ENCODE measurements at regions not wholly inside any gene's neighbourhood (a gene's known extent, or its start where the extent isn't known, plus 50 kb on each side); places are given as distances from the start of the nearest gene placed in this dataset.

DNA sequence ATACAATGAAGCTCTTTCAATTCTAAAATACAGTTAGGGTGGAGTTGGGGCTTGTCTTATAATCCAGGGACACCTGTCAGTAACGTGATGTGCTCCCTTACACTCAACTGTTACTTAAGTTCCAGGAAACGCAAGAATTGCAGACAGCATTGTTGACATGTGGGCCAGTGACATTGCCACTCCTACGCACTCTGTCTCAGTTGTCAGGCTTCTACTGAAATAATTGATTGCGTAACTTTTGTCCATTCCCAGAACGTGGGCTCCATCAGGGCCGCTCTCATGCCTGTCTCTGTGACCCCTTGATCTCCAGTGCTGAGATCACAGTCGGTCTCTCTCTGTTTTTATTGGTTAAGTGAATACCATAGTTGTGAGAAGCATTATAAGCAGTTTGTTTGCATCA, 487.8 kb downstream of the GALR1 start:
- ATAC-seq (ENCODE audit: insufficient number of reproducible peaks, low FRiP score, low read depth) = no peak
- Histone ChIP-seq H3K27ac (no peak overlapping the region), H3K4me1 (ENCODE audit: control insufficient read depth in 1 of 2, low read depth in 2 of 2) (no peaks in the 10 kb centered on the region), H3K9me3 (no peaks in the 10 kb centered on the region), H3K27me3 (replicated peaks; ENCODE audit: insufficient read depth) (no peaks in the 10 kb centered on the region), H3K4me3 (no peak overlapping the region), H3K36me3 (no peaks in the 10 kb centered on the region)
- TF ChIP-seq, protein P1, sequence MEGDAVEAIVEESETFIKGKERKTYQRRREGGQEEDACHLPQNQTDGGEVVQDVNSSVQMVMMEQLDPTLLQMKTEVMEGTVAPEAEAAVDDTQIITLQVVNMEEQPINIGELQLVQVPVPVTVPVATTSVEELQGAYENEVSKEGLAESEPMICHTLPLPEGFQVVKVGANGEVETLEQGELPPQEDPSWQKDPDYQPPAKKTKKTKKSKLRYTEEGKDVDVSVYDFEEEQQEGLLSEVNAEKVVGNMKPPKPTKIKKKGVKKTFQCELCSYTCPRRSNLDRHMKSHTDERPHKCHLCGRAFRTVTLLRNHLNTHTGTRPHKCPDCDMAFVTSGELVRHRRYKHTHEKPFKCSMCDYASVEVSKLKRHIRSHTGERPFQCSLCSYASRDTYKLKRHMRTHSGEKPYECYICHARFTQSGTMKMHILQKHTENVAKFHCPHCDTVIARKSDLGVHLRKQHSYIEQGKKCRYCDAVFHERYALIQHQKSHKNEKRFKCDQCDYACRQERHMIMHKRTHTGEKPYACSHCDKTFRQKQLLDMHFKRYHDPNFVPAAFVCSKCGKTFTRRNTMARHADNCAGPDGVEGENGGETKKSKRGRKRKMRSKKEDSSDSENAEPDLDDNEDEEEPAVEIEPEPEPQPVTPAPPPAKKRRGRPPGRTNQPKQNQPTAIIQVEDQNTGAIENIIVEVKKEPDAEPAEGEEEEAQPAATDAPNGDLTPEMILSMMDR (IDR thresholded peaks at IDR 0.05) = no peak
- DNase-seq (ENCODE audit: low spot score) = no peak

- ATAC-seq (ENCODE audit: insufficient number of reproducible peaks, low FRiP score, low read depth) (no peak), DNase-seq (ENCODE audit: low spot score) (no peak)
- TF ChIP-seq, protein P1 (IDR thresholded peaks at IDR 0.05) = no peak
- H3K4me3 ChIP-seq = no peak overlapping the region
- H3K4me1 ChIP-seq (ENCODE audit: control insufficient read depth in 1 of 2, low read depth in 2 of 2) = no peaks in the 10 kb centered on the region
- H3K9me3 ChIP-seq = no peaks in the 10 kb centered on the region
- no peaks in the 10 kb centered on the region for H3K27me3 ChIP-seq (replicated peaks; ENCODE audit: insufficient read depth)
- H3K27ac ChIP-seq = no peak overlapping the region
- H3K36me3 ChIP-seq = no peaks in the 10 kb centered on the region
Measured at GRCh38 chr18:77749089-77749488, 499.4 kb downstream of the GALR1 start.

DNA sequence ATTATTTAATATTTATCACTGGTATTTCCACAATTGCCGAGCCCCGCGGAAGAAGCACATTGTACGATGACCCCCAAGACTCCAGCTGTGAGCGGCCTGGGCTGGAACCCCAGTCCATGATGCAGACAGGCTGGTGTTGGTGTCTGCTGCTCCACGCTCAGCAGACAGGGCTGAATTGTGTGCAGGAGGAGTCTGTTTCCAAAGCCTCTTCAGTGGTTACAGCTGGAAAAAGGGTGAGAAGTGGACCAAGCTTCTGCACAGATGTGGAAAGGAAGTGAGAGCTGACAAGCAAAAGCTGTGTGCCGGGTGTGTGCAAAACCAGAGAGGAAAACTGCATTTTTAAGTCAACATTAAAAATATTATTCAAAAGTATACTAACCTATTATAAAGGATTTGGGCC, 500.4 kb downstream of the GALR1 start:
- no peaks in the 10 kb centered on the region for H3K4me1 ChIP-seq (ENCODE audit: control insufficient read depth in 1 of 2, low read depth in 2 of 2)
- H3K36me3 ChIP-seq = no peaks in the 10 kb centered on the region
- no peak for DNase-seq (ENCODE audit: low spot score)
- ATAC-seq (ENCODE audit: insufficient number of reproducible peaks, low FRiP score, low read depth) = no peak
- no peak overlapping the region for H3K27ac ChIP-seq
- H3K9me3 ChIP-seq = no peaks in the 10 kb centered on the region
- TF ChIP-seq, protein P1 (IDR thresholded peaks at IDR 0.05) = no peak
- no peaks in the 10 kb centered on the region for H3K27me3 ChIP-seq (replicated peaks; ENCODE audit: insufficient read depth)
- no peak overlapping the region for H3K4me3 ChIP-seq

- TF ChIP-seq, protein P1 (IDR thresholded peaks at IDR 0.05) = no peak
- ATAC-seq (ENCODE audit: insufficient number of reproducible peaks, low FRiP score, low read depth) = no peak
Measured at GRCh38 chr18:77754475-77755044, 504.9 kb downstream of the GALR1 start.

DNA sequence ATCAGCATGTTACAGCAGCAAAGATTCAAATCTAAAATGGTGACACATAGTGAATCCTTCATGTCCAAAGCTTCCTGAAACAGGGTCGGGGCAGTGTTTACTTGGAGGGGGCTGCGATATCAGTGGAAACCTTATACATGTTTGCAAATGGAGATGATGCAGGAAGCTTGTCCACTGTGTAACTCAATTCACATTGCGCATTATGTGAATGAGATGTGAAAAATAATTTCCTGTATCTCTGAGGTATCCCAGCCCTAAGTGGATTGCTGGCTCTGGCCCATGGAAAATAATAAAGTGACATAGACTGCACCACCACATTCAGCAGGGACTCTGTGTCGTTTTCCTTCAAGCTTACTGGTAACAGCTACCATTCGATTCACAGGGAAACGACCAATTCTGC, 505.5 kb downstream of the GALR1 start:
- Histone ChIP-seq H3K27ac (no peak overlapping the region), H3K36me3 (no peaks in the 10 kb centered on the region), H3K27me3 (replicated peaks; ENCODE audit: insufficient read depth) (no peaks in the 10 kb centered on the region), H3K9me3 (no peaks in the 10 kb centered on the region), H3K4me1 (ENCODE audit: control insufficient read depth in 1 of 2, low read depth in 2 of 2) (no peaks in the 10 kb centered on the region), H3K4me3 (no peak overlapping the region)
- TF ChIP-seq, protein P1 (IDR thresholded peaks at IDR 0.05) = no peak
- no peak for DNase-seq (ENCODE audit: low spot score)
- ATAC-seq (ENCODE audit: insufficient number of reproducible peaks, low FRiP score, low read depth) = no peak

More at GRCh38 chr18:77754475-77755044, 504.9 kb downstream of the GALR1 start:
- DNase-seq (ENCODE audit: low spot score) = no peak
- Histone ChIP-seq H3K27ac (no peak overlapping the region), H3K4me3 (no peak overlapping the region), H3K36me3 (no peaks in the 10 kb centered on the region), H3K9me3 (no peaks in the 10 kb centered on the region), H3K27me3 (replicated peaks; ENCODE audit: insufficient read depth) (no peaks in the 10 kb centered on the region), H3K4me1 (ENCODE audit: control insufficient read depth in 1 of 2, low read depth in 2 of 2) (no peaks in the 10 kb centered on the region)
